Parathyroid adenoma (tissue), 2 donors: ENCODE measurements at regions not wholly inside any gene's neighbourhood (a gene's known extent, or its start where the extent isn't known, plus 50 kb on each side); places are given as distances from the start of the nearest gene placed in this dataset.

ENCODE experiments used
- H2AFZ ChIP-seq: fragments of 300-600 bp; sonication (generic); one replicate; pipeline ENCODE4 v1.7.0; 2017; ENCODE audit warnings: antibody characterized with exemption, mild to moderate bottlenecking
- H3K27ac ChIP-seq: fragments of 300-600 bp; sonication (generic); one replicate; pipeline ENCODE4 v1.7.0; 2017
- H3K27me3 ChIP-seq: fragments of 300-600 bp; sonication (generic); one replicate; pipeline ENCODE4 v1.7.0; 2017; ENCODE audit warnings: low read length; ENCODE audit not compliant: control insufficient read depth, insufficient read depth
- H3K36me3 ChIP-seq: fragments of 300-600 bp; sonication (generic); one replicate; pipeline ENCODE4 v1.7.0; 2017; ENCODE audit warnings: low read length; ENCODE audit not compliant: control insufficient read depth, insufficient read depth
- H3K4me1 ChIP-seq: fragments of 300-600 bp; sonication (generic); one replicate; pipeline ENCODE4 v1.7.0; 2017; ENCODE audit warnings: control low read depth
- H3K4me2 ChIP-seq: fragments of 300-600 bp; sonication (generic); one replicate; pipeline ENCODE4 v1.7.0; 2017; ENCODE audit warnings: low read length
- H3K4me3 ChIP-seq: fragments of 300-600 bp; sonication (generic); one replicate; pipeline ENCODE4 v1.7.0; 2017; ENCODE audit warnings: low read depth, low read length
- H3K79me2 ChIP-seq: fragments of 300-600 bp; sonication (generic); one replicate; pipeline ENCODE4 v1.7.0; 2017; ENCODE audit warnings: control low read depth
- H3K9ac ChIP-seq: fragments of 300-600 bp; sonication (generic); one replicate; pipeline ENCODE4 v1.7.0; 2017; ENCODE audit warnings: mild to moderate bottlenecking
- H3K9me3 ChIP-seq: fragments of 300-600 bp; sonication (generic); one replicate; pipeline ENCODE4 v1.7.0; 2017; ENCODE audit warnings: low read length; ENCODE audit not compliant: control insufficient read depth
- CTCF ChIP-seq: fragments of 300-600 bp; sonication (generic); IDR thresholded peaks from one replicate; pipeline ENCODE4 v1.7.0; 2017; ENCODE audit warnings: antibody characterized with exemption, mild to moderate bottlenecking
- donor health status: primary hyperparathyroidism.

- no peak for TF ChIP-seq CTCF
- Histone ChIP-seq H3K27ac (no peak overlapping the region), H2AFZ (no peak overlapping the region), H3K36me3 (no peaks in the 10 kb centered on the region), H3K27me3 (no peaks in the 10 kb centered on the region), H3K9ac (no peak overlapping the region), H3K4me2 (no peak overlapping the region), H3K79me2 (no peaks in the 10 kb centered on the region), H3K4me3 (no peak overlapping the region), H3K4me1 (no peaks in the 10 kb centered on the region), H3K9me3 (no peaks in the 10 kb centered on the region)
Observed at GRCh38 chr5:60177596-60177995, 284.1 kb upstream of the PDE4D start.

- Histone ChIP-seq H3K9me3 (no peaks in the 10 kb centered on the region), H2AFZ (no peak overlapping the region), H3K4me1 (no peaks in the 10 kb centered on the region), H3K79me2 (no peaks in the 10 kb centered on the region), H3K27ac (no peak overlapping the region), H3K27me3 (no peaks in the 10 kb centered on the region), H3K9ac (no peak overlapping the region), H3K36me3 (no peaks in the 10 kb centered on the region), H3K4me2 (no peak overlapping the region), H3K4me3 (no peak overlapping the region)
- TF ChIP-seq CTCF, result no peak
Observed at GRCh38 chr5:60173667-60174066, 280.1 kb upstream of the PDE4D start.

GRCh38 chr5:60163762-60164161 is 270.2 kb upstream of the PDE4D start:
- Histone ChIP-seq H3K27ac (no peak overlapping the region), H3K4me1 (no peaks in the 10 kb centered on the region), H3K4me3 (no peak overlapping the region), H3K27me3 (no peaks in the 10 kb centered on the region), H2AFZ (no peak overlapping the region), H3K9me3 (no peaks in the 10 kb centered on the region), H3K4me2 (no peak overlapping the region), H3K36me3 (no peaks in the 10 kb centered on the region), H3K9ac (no peak overlapping the region), H3K79me2 (no peaks in the 10 kb centered on the region)
- no peak for TF ChIP-seq CTCF

GRCh38 chr5:60162441-60162840 is 268.9 kb upstream of the PDE4D start:
- no peaks in the 10 kb centered on the region for H3K79me2 ChIP-seq
- no peaks in the 10 kb centered on the region for H3K27me3 ChIP-seq
- no peaks in the 10 kb centered on the region for H3K36me3 ChIP-seq
- no peak overlapping the region for H3K9ac ChIP-seq
- no peaks in the 10 kb centered on the region for H3K9me3 ChIP-seq
- TF ChIP-seq CTCF, result no peak
- H3K4me2 ChIP-seq, result no peak overlapping the region
- H3K4me3 ChIP-seq, result no peak overlapping the region
- H3K27ac ChIP-seq, result no peak overlapping the region
- H2AFZ ChIP-seq, result no peak overlapping the region
- no peaks in the 10 kb centered on the region for H3K4me1 ChIP-seq

- Histone ChIP-seq H3K27ac (no peak overlapping the region), H3K4me2 (no peak overlapping the region), H3K9me3 (no peaks in the 10 kb centered on the region), H2AFZ (no peak overlapping the region), H3K27me3 (no peaks in the 10 kb centered on the region), H3K79me2 (no peaks in the 10 kb centered on the region), H3K4me3 (no peak overlapping the region), H3K9ac (no peak overlapping the region), H3K4me1 (no peaks in the 10 kb centered on the region), H3K36me3 (no peaks in the 10 kb centered on the region)
- TF ChIP-seq CTCF, result peak; percentile 31
Observed at GRCh38 chr5:60161340-60161934, 267.9 kb upstream of the PDE4D start.
